HG03520 (cell line): ENCODE measurements at regions not wholly inside any gene's neighbourhood (a gene's known extent, or its start where the extent isn't known, plus 50 kb on each side); places are given as distances from the start of the nearest gene placed in this dataset.

Experiments used
- ATAC-seq: cut with Tn5 transposase; IDR thresholded peaks from one replicate; pipeline ENCODE4 v1.9.1; 2021; ENCODE audit warnings: mild to moderate bottlenecking, moderate library complexity; ENCODE audit not compliant: unreplicated experiment

- no peak for ATAC-seq
Measured at GRCh38 chr2:118791483-118791882, 56.0 kb downstream of the EN1 start.

GRCh38 chr2:118786746-118787145, 60.7 kb downstream of the EN1 start:
- no peak for ATAC-seq

- no peak for ATAC-seq
Measured at GRCh38 chr2:118784860-118785259, 62.6 kb downstream of the EN1 start.

GRCh38 chr2:118779362-118779761, 68.1 kb downstream of the EN1 start:
- no peak for ATAC-seq

- no peak for ATAC-seq
Measured at GRCh38 chr2:118774458-118775133, 72.9 kb downstream of the EN1 start.

GRCh38 chr2:118773826-118774225, 73.6 kb downstream of the EN1 start:
- ATAC-seq = no peak

- ATAC-seq = no peak
Measured at GRCh38 chr2:118772487-118773200, 74.8 kb downstream of the EN1 start.

- no peak for ATAC-seq
Measured at GRCh38 chr2:118769707-118770400, 77.6 kb downstream of the EN1 start.

GRCh38 chr2:118766871-118767270, 80.6 kb downstream of the EN1 start:
- no peak for ATAC-seq

GRCh38 chr2:118764855-118765254, 82.6 kb downstream of the EN1 start:
- ATAC-seq = no peak

- ATAC-seq = no peak
Measured at GRCh38 chr2:118763797-118764196, 83.7 kb downstream of the EN1 start.

- ATAC-seq = no peak
Measured at GRCh38 chr2:118762290-118762689, 85.2 kb downstream of the EN1 start.

GRCh38 chr2:118761771-118762170, 85.7 kb downstream of the EN1 start:
- no peak for ATAC-seq

GRCh38 chr2:118755901-118756300, 91.5 kb downstream of the EN1 start:
- no peak for ATAC-seq

GRCh38 chr2:118755384-118755783, 92.1 kb downstream of the EN1 start:
- ATAC-seq = no peak

- ATAC-seq = no peak
Measured at GRCh38 chr2:118752762-118753429, 94.6 kb downstream of the EN1 start.

GRCh38 chr2:118750959-118751565, 96.4 kb downstream of the EN1 start:
- no peak for ATAC-seq

GRCh38 chr2:118748245-118748885, 99.1 kb downstream of the EN1 start:
- no peak for ATAC-seq

- no peak for ATAC-seq
Measured at GRCh38 chr2:118747637-118748036, 99.8 kb downstream of the EN1 start.

- ATAC-seq = no peak
Measured at GRCh38 chr2:118747066-118747465, 100.4 kb downstream of the EN1 start.
